Nephron (organoid): ENCODE measurements at regions not wholly inside any gene's neighbourhood (a gene's known extent, or its start where the extent isn't known, plus 50 kb on each side); places are given as distances from the start of the nearest gene placed in this dataset.
"Not testable (repeated sequence)": the region's sequence is repeated elsewhere in the genome, so short reads cannot be mapped to it uniquely, and the experiment has no call there.

Experiments
- H3K27ac Mint-ChIP-seq, 3 experiments: 2 replicates each; pipeline ENCODE4 v1.8.0; 2020; ENCODE audit warnings: mixed read lengths in 3 of 3, mild to moderate bottlenecking in 2 of 3, moderate library complexity in 1 of 3
- H3K27me3 Mint-ChIP-seq: 2 replicates; pipeline ENCODE4 v1.8.0; 2021; ENCODE audit warnings: low read depth, mild to moderate bottlenecking, moderate library complexity, mixed read lengths
- H3K36me3 Mint-ChIP-seq: 2 replicates; pipeline ENCODE4 v1.8.0; 2020; ENCODE audit warnings: low read depth, mixed read lengths
- H3K4me1 Mint-ChIP-seq: 2 replicates; pipeline ENCODE4 v1.8.0; 2020; ENCODE audit warnings: mixed read lengths
- H3K4me3 Mint-ChIP-seq, 3 experiments: 2 replicates each; pipeline ENCODE4 v1.8.0; 2020; ENCODE audit warnings: mild to moderate bottlenecking in 3 of 3, mixed read lengths in 3 of 3, moderate library complexity in 2 of 3
- H3K9me3 Mint-ChIP-seq: 2 replicates; pipeline ENCODE4 v1.8.0; 2020; ENCODE audit warnings: mixed read lengths
- CTCF ChIP-seq, 3 experiments: fragments of 200-600 bp; sonication (generic); IDR thresholded peaks; one replicate each; pipeline ENCODE4 v1.5.0; 2021; ENCODE audit warnings: antibody characterized with exemption in 3 of 3; ENCODE audit not compliant: unreplicated experiment in 3 of 3

- H3K9me3 Mint-ChIP-seq, result no peaks in the 10 kb centered on the region
- no peaks in the 10 kb centered on the region for H3K36me3 Mint-ChIP-seq
- H3K27ac Mint-ChIP-seq, result no peak overlapping the region
- H3K4me1 Mint-ChIP-seq, result no peaks in the 10 kb centered on the region
- no peak overlapping the region for H3K4me3 Mint-ChIP-seq
- peaks cover 16% of the 10 kb centered on the region for H3K27me3 Mint-ChIP-seq
- TF ChIP-seq CTCF (IDR thresholded peaks at IDR 0.05; ENCODE audit: unreplicated experiment in 3 of 3), result no peak
These were observed 71.4 kb upstream of the RASGRF1 start for GRCh38 chr15:79161837-79162508.

- no peak overlapping the region for H3K27ac Mint-ChIP-seq
- peaks cover 28% of the 10 kb centered on the region for H3K27me3 Mint-ChIP-seq
- no peaks in the 10 kb centered on the region for H3K4me1 Mint-ChIP-seq
- no peak overlapping the region for H3K4me3 Mint-ChIP-seq
- TF ChIP-seq CTCF (IDR thresholded peaks at IDR 0.05; ENCODE audit: unreplicated experiment in 3 of 3), result no peak
- H3K36me3 Mint-ChIP-seq, result no peaks in the 10 kb centered on the region
- no peaks in the 10 kb centered on the region for H3K9me3 Mint-ChIP-seq
These were observed 69.6 kb upstream of the RASGRF1 start for GRCh38 chr15:79160211-79160610.

- Mint-ChIP-seq H3K27me3 (peaks cover 20% of the 10 kb centered on the region), H3K27ac (no peak overlapping the region), H3K36me3 (no peaks in the 10 kb centered on the region), H3K4me1 (peaks cover 4% of the 10 kb centered on the region), H3K9me3 (no peaks in the 10 kb centered on the region), H3K4me3 (no peak overlapping the region)
- TF ChIP-seq CTCF (IDR thresholded peaks at IDR 0.05; ENCODE audit: unreplicated experiment in 3 of 3), result no peak
These were observed 67.3 kb upstream of the RASGRF1 start for GRCh38 chr15:79157631-79158592.

- Mint-ChIP-seq H3K4me1 (peaks cover 4% of the 10 kb centered on the region), H3K4me3 (no peak overlapping the region), H3K36me3 (no peaks in the 10 kb centered on the region), H3K9me3 (no peaks in the 10 kb centered on the region), H3K27ac (no peak overlapping the region), H3K27me3 (peaks cover 17% of the 10 kb centered on the region)
- no peak for TF ChIP-seq CTCF (IDR thresholded peaks at IDR 0.05; ENCODE audit: unreplicated experiment in 3 of 3)
These were observed 66.3 kb upstream of the RASGRF1 start for GRCh38 chr15:79156704-79157375.

GRCh38 chr15:79154483-79155135, 64.0 kb upstream of the RASGRF1 start:
- Mint-ChIP-seq H3K36me3 (no peaks in the 10 kb centered on the region), H3K27ac (no peak overlapping the region), H3K27me3 (peaks cover 16% of the 10 kb centered on the region), H3K4me1 (peaks cover 4% of the 10 kb centered on the region), H3K4me3 (no peak overlapping the region), H3K9me3 (peaks cover 6% of the 10 kb centered on the region)
- TF ChIP-seq CTCF (IDR thresholded peaks at IDR 0.05; ENCODE audit: unreplicated experiment in 3 of 3), result no peak

GRCh38 chr15:79144290-79144689, 53.7 kb upstream of the RASGRF1 start:
- peaks cover 11% of the 10 kb centered on the region for H3K27me3 Mint-ChIP-seq
- H3K27ac Mint-ChIP-seq, H3K4me1 Mint-ChIP-seq, H3K36me3 Mint-ChIP-seq, H3K4me3 Mint-ChIP-seq: not testable (repeated sequence)
- H3K9me3 Mint-ChIP-seq, result peaks cover 51% of the 10 kb centered on the region
